Kidney (tissue), 13 donors: ENCODE measurements at regions not wholly inside any gene's neighbourhood (a gene's known extent, or its start where the extent isn't known, plus 50 kb on each side); places are given as distances from the start of the nearest gene placed in this dataset.

ENCODE experiments used
- DNase-seq, 5 donors: peaks; one replicate each; pipeline ENCODE4 v3.0.0-alpha.2; 2013 to 2020
- FAIRE-seq: peaks from 2 replicates; lab custom pipeline; 2012; peaks lifted over from hg19 to GRCh38; lab: Jason Lieb, UNC
- H3K27ac ChIP-seq, 2 donors: one replicate each; pipeline ENCODE4 v1.7.0; 2013; ENCODE audit warnings: low read depth in 2 of 2, low read length in 2 of 2, inconsistent platforms in 1 of 2
- H3K27me3 ChIP-seq: one replicate; pipeline ENCODE4 v1.7.1; 2013; ENCODE audit warnings: low read length, inconsistent platforms; ENCODE audit not compliant: control insufficient read depth, insufficient read depth
- H3K36me3 ChIP-seq, 3 donors: one replicate each; pipeline versions ENCODE4 v1.7.0 to v1.7.1; 2013; ENCODE audit warnings: low read length in 3 of 3, control low read depth in 1 of 3, inconsistent platforms in 1 of 3; ENCODE audit not compliant: insufficient read depth in 3 of 3, control insufficient read depth in 2 of 3
- H3K4me1 ChIP-seq, 3 donors: one replicate each; pipeline versions ENCODE4 v1.7.0 to v1.7.1; 2013; ENCODE audit warnings: low read length in 3 of 3, inconsistent platforms in 1 of 3, low read depth in 1 of 3; ENCODE audit not compliant: control insufficient read depth in 2 of 3, insufficient read depth in 2 of 3
- H3K4me3 ChIP-seq, 3 donors: one replicate each; pipeline versions ENCODE4 v1.7.0 to v1.8.1; 2013; ENCODE audit warnings: low read length in 3 of 3, control low read depth in 1 of 3, inconsistent platforms in 1 of 3
- H3K9ac ChIP-seq, 3 donors: one replicate each; pipeline versions ENCODE4 v1.7.0 to v1.7.1; 2013; ENCODE audit warnings: low read length in 3 of 3, control low read depth in 1 of 3, inconsistent platforms in 1 of 3
- H3K9me3 ChIP-seq, 3 donors: one replicate each; pipeline versions ENCODE4 v1.7.0 to v1.7.1; 2013; ENCODE audit warnings: low read length in 3 of 3, control low read depth in 1 of 3, inconsistent platforms in 1 of 3; ENCODE audit not compliant: control insufficient read depth in 2 of 3, insufficient read depth in 1 of 3
- intact Hi-C: fragments of 100-400 bp; cut with DNase I; formaldehyde crosslinking; loops from one replicate; pipeline ENCODE4 v1.11.1; 2022
- TF ChIP-seq, protein P1 (sequence below): IDR thresholded peaks from 3 replicates; pipeline ENCODE4 v1.5.1; 2012; ENCODE audit warnings: mild to moderate bottlenecking, moderate library complexity, borderline replicate concordance; ENCODE audit not compliant: insufficient read depth; ENCODE audit errors: extremely low read depth
- donor health status: control.
- donor health status: control.
- donor health status: control.
- donor health status: control.
- donor health status: control.
- donor health status: DM: yes; HTN: yes; CAD: no.
- donor health status: Normal renal cell carcinoma (clear cell type).

DNA sequence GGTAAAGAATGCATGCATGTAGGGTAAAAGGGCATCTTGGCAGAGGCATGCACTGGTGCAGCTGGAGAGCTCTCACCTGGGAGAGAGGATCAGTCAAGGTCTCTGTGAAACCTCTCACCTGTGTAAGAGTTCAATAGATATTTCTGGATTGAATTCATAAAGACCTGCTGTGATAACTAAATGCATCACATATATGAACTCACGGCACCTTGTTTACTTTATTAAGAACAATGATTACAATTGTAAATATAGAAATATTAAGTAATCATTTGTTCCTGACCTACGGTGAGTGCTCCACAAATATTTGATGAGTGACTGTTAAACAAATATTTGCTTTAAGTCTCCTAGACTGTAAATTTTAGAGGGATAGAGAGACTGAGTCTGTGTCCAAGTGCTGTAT lies 85.9 kb upstream of the PAQR3 start:
- TF ChIP-seq, protein P1, sequence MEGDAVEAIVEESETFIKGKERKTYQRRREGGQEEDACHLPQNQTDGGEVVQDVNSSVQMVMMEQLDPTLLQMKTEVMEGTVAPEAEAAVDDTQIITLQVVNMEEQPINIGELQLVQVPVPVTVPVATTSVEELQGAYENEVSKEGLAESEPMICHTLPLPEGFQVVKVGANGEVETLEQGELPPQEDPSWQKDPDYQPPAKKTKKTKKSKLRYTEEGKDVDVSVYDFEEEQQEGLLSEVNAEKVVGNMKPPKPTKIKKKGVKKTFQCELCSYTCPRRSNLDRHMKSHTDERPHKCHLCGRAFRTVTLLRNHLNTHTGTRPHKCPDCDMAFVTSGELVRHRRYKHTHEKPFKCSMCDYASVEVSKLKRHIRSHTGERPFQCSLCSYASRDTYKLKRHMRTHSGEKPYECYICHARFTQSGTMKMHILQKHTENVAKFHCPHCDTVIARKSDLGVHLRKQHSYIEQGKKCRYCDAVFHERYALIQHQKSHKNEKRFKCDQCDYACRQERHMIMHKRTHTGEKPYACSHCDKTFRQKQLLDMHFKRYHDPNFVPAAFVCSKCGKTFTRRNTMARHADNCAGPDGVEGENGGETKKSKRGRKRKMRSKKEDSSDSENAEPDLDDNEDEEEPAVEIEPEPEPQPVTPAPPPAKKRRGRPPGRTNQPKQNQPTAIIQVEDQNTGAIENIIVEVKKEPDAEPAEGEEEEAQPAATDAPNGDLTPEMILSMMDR = no peak

DNA sequence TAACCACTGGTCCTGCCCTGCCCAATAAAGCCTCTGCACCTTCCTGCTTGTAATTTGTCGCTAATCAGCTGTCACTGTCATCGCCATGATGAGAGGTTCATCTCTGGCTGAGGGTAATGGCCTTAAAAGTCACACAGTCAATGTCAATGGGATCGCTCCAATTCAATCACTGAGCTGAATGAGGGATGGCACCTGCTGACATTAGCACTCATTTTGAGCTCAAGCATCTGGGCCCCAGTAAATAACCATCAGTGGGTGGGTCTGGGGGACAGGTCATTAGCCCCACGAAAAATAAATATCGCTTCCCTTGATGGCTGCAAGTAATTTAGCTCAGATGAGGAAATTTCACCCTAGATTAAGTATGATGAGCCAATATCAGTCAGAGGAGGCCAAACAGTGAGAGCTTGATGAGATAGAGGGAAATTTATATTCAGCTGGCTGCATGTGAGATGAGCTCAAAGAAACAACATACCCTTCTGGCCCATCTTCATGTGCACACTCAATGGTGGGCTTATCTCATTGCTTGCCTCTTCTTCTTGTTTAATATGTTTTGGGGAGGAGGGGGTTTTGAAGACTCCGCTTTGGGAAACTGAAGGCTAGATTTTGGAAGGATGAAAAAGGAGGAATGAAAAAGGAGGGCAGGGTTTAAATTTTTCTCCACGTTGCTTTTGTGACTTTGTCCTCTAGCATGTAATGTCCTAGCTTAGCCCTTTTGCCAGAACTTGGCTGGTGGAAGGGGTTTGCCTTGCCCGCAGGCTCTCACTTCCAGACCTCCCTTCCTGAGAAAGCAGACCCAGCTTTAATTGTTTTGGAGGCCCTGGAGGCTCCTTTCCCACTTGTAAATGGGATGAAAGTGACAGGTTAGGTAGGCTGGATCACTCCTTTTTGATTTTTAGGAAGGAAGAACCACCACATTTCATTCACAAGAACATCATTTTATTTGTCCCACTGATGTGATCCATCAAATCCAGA lies 84.8 kb upstream of the PAQR3 start:
- FAIRE-seq (no peak), DNase-seq (no peak)
- TF ChIP-seq, protein P1 = no peak
- Histone ChIP-seq H3K4me3 (no peak overlapping the region), H3K9me3 (no peaks in the 10 kb centered on the region), H3K27me3 (no peaks in the 10 kb centered on the region), H3K9ac (no peak overlapping the region), H3K27ac (no peak overlapping the region), H3K4me1 (no peaks in the 10 kb centered on the region), H3K36me3 (no peaks in the 10 kb centered on the region)
- intact Hi-C loops = no loop called here

More for the DNA sequence above, 85.9 kb upstream of the PAQR3 start:
- H3K4me1 ChIP-seq = no peaks in the 10 kb centered on the region
- H3K9ac ChIP-seq = no peak overlapping the region
- intact Hi-C loops = no loop called here
- no peaks in the 10 kb centered on the region for H3K27me3 ChIP-seq
- no peak overlapping the region for H3K4me3 ChIP-seq
- DNase-seq = no peak
- no peaks in the 10 kb centered on the region for H3K9me3 ChIP-seq
- H3K36me3 ChIP-seq = no peaks in the 10 kb centered on the region
- FAIRE-seq = no peak
- no peak overlapping the region for H3K27ac ChIP-seq

DNA sequence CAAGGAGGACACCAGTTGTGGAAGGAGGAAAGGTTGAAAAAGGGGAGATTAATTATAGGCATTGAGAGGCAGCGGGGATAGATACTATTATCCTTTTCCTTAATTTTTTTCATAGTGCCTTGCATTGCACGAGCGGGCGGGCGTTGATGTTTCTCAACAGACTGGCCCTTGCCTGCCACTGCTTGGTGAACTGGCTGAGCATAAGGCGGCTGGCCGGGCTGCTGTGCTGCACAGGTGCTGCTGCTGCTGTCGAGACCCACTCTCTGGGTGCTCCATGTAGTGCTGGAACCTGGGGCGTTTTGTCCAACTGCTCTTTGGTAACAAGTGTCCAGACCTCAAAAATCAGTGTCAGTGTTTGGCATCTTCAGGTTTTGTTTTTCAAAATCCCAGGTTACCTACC lies 83.3 kb upstream of the PAQR3 start:
- Histone ChIP-seq H3K36me3 (no peaks in the 10 kb centered on the region), H3K4me3 (no peak overlapping the region), H3K9me3 (no peaks in the 10 kb centered on the region), H3K27me3 (no peaks in the 10 kb centered on the region), H3K4me1 (no peaks in the 10 kb centered on the region), H3K27ac (no peak overlapping the region), H3K9ac (no peak overlapping the region)
- peak in 1 of 5 donors; percentile 47 for DNase-seq
- TF ChIP-seq, protein P1 = no peak
- intact Hi-C loops = no loop called here
- FAIRE-seq = no peak
